Right lobe of liver (tissue), 6 donors: ENCODE measurements at regions not wholly inside any gene's neighbourhood (a gene's known extent, or its start where the extent isn't known, plus 50 kb on each side); places are given as distances from the start of the nearest gene placed in this dataset.
"Not testable (repeated sequence)": the region's sequence is repeated elsewhere in the genome, so short reads cannot be mapped to it uniquely, and the experiment has no call there.

Experiments
- ATAC-seq, 4 donors: fragments of 200-7000 bp; cut with Tn5 transposase; one replicate each; pipeline ENCODE4 v1.9.1; 2020; ENCODE audit warnings: mild to moderate bottlenecking in 4 of 4, moderate library complexity in 4 of 4
- DNase-seq, 3 donors: peaks; one replicate each; pipeline ENCODE4 v3.0.0-alpha.2; 2020
- H3K27ac ChIP-seq, 3 donors: fragments of 200-600 bp; one replicate each; pipeline ENCODE4 v1.8.0; 2022
- H3K27me3 ChIP-seq, 2 donors: fragments of 200-600 bp; one replicate each; pipeline ENCODE4 v1.8.0; 2022
- H3K36me3 ChIP-seq, 4 donors: fragments of 200-600 bp; sonication (generic) in 1 of 4; one replicate each; pipeline versions ENCODE4 v1.5.1 to v1.8.0; 2017 to 2022; ENCODE audit warnings: control low read depth in 1 of 4
- H3K4me1 ChIP-seq, 4 donors: fragments of 200-600 bp; sonication (generic) in 1 of 4; one replicate each; pipeline versions ENCODE4 v1.5.1 to v1.8.0; 2017 to 2022; ENCODE audit warnings: control low read depth in 1 of 4
- H3K4me3 ChIP-seq, 3 donors: fragments of 200-600 bp; one replicate each; pipeline ENCODE4 v1.8.0; 2022
- H3K9me3 ChIP-seq, 4 donors: fragments of 200-600 bp; sonication (generic) in 1 of 4; one replicate each; pipeline versions ENCODE4 v1.5.1 to v1.8.0; 2017 to 2022; ENCODE audit warnings: control low read depth in 1 of 4
- POLR2A ChIP-seq: fragments of 450-650 bp; IDR thresholded peaks from one replicate; pipeline ENCODE4 v1.6.1; 2017; ENCODE audit warnings: antibody characterized with exemption, mild to moderate bottlenecking
- WGBS: methylation state at CpG from one replicate; pipeline ENCODE4 v1.1.6; 2018; ENCODE audit warnings: low coverage, low lambda C conversion rate; ENCODE audit not compliant: insufficient coverage; ENCODE audit errors: missing lambda C conversion rate; 5-methylcytosine and 5-hydroxymethylcytosine counted together
- intact Hi-C, 2 donors: fragments of 100-400 bp; cut with DNase I; formaldehyde crosslinking; loops; one replicate each; pipeline versions ENCODE4 v1.11.2 to v1.14.1; 2022
- TF ChIP-seq, protein P1 (sequence below), 4 donors: fragments of 200-600 bp in 3 of 4; fragments of 450-650 bp in 1 of 4; IDR thresholded peaks; one replicate each; pipeline versions ENCODE4 v1.5.1 to v1.8.0; 2016 to 2022; ENCODE audit warnings: antibody characterized with exemption in 4 of 4, mild to moderate bottlenecking in 2 of 4
- donor health status: DM: no; HTN: yes; CAD: no.
- donor health status: DM: no; HTN: no; CAD: no.
- donor health status: DM: no; HTN: no; CAD: no.
- donor health status: DM: no; HTN: yes; CAD: no.
- donor health status: DM: no; HTN: yes; CAD: no.

- Histone ChIP-seq H3K9me3 (no peaks in the 10 kb centered on the region), H3K27ac (no peak overlapping the region), H3K27me3 (no peaks in the 10 kb centered on the region), H3K36me3 (no peaks in the 10 kb centered on the region), H3K4me3 (no peak overlapping the region), H3K4me1 (no peaks in the 10 kb centered on the region)
- ATAC-seq (no peak), DNase-seq (no peak)
- TF ChIP-seq POLR2A, result no peak
- TF ChIP-seq, protein P1, sequence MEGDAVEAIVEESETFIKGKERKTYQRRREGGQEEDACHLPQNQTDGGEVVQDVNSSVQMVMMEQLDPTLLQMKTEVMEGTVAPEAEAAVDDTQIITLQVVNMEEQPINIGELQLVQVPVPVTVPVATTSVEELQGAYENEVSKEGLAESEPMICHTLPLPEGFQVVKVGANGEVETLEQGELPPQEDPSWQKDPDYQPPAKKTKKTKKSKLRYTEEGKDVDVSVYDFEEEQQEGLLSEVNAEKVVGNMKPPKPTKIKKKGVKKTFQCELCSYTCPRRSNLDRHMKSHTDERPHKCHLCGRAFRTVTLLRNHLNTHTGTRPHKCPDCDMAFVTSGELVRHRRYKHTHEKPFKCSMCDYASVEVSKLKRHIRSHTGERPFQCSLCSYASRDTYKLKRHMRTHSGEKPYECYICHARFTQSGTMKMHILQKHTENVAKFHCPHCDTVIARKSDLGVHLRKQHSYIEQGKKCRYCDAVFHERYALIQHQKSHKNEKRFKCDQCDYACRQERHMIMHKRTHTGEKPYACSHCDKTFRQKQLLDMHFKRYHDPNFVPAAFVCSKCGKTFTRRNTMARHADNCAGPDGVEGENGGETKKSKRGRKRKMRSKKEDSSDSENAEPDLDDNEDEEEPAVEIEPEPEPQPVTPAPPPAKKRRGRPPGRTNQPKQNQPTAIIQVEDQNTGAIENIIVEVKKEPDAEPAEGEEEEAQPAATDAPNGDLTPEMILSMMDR (IDR thresholded peaks at IDR 0.05), result no peak
- intact Hi-C loops, result no loop called here
- 55% methylated on average over 3 of the region's 3 CpGs for WGBS
Observed at GRCh38 chr11:41789376-41789775, 329.9 kb upstream of the LRRC4C start.

DNA sequence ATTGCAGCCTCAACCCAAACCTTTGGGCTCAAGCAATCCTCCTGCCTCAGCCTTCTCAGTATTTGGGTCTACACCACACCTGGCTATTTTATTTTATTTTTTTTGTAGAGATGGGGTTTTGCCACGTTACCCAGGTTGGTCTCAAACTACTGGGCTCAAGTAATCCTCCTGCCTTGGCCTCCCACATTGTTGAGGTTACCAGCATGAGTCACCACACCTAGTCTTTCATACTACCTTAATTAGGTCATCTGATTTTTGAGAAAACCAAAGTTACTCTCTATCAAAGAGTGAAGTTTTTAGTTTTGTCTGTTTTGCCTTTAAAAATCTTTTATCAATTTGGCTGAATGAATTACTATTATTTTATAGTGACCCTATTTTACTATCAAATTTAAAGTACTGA lies 335.6 kb upstream of the LRRC4C start:
- 7% methylated on average over 1 of the region's 1 CpG for WGBS
- Histone ChIP-seq H3K27me3 (no peaks in the 10 kb centered on the region), H3K4me3 (no peak overlapping the region), H3K27ac (no peak overlapping the region), H3K36me3 (no peaks in the 10 kb centered on the region), H3K9me3 (no peaks in the 10 kb centered on the region), H3K4me1 (no peaks in the 10 kb centered on the region)
- no peak for ATAC-seq
- DNase-seq, result no peak
- TF ChIP-seq, protein P1 (IDR thresholded peaks at IDR 0.05), result no peak
- no peak for TF ChIP-seq POLR2A
- intact Hi-C loops, result no loop called here

- H3K36me3 ChIP-seq, result no peaks in the 10 kb centered on the region
- intact Hi-C loops, result no loop called here
- no peak for DNase-seq
- H3K27ac ChIP-seq, result no peak overlapping the region
- no peaks in the 10 kb centered on the region for H3K4me1 ChIP-seq
- H3K4me3 ChIP-seq, result no peak overlapping the region
- no peak for TF ChIP-seq POLR2A
- TF ChIP-seq, protein P1 (IDR thresholded peaks at IDR 0.05), result no peak
- ATAC-seq, result no peak
- no peaks in the 10 kb centered on the region for H3K9me3 ChIP-seq
- no peaks in the 10 kb centered on the region for H3K27me3 ChIP-seq
Observed at GRCh38 chr11:41799754-41800153, 340.3 kb upstream of the LRRC4C start.

DNA sequence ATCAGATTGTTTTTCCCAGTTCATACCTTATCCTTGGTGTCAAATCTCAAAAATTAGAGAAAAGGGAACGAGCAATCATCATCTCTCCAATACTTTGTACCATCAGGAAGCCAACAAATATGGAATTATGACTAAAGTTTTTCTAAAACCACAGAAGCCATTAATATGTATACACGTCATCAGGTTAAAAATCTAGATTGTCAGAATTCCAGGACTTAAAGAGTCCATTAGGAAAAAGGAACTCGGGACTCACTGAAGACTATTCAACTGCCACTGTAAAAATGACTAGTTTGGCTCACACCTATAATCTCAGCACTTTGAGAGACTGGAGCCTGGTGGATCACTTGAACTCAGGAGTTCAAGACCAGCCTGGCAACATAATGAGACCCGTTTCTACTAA lies 344.4 kb upstream of the LRRC4C start:
- intact Hi-C loops, result no loop called here
- DNase-seq (no peak), ATAC-seq (no peak)
- Histone ChIP-seq H3K9me3 (no peaks in the 10 kb centered on the region), H3K4me3 (no peak overlapping the region), H3K27ac (no peak overlapping the region), H3K36me3 (no peaks in the 10 kb centered on the region), H3K27me3 (no peaks in the 10 kb centered on the region), H3K4me1 (no peaks in the 10 kb centered on the region)
- no peak for TF ChIP-seq POLR2A
- TF ChIP-seq, protein P1 (IDR thresholded peaks at IDR 0.05), result no peak
- WGBS, result 35% methylated on average over 4 of the region's 4 CpGs

- ATAC-seq (no peak), DNase-seq (no peak)
- Histone ChIP-seq H3K27me3 (no peaks in the 10 kb centered on the region), H3K36me3 (no peaks in the 10 kb centered on the region), H3K4me1 (no peaks in the 10 kb centered on the region), H3K4me3 (no peak overlapping the region), H3K27ac (no peak overlapping the region), H3K9me3 (no peaks in the 10 kb centered on the region)
- TF ChIP-seq POLR2A, result no peak
- TF ChIP-seq, protein P1 (IDR thresholded peaks at IDR 0.05), result no peak
- intact Hi-C loops, result no loop called here
Observed at GRCh38 chr11:41816396-41816795, 356.9 kb upstream of the LRRC4C start.

DNA sequence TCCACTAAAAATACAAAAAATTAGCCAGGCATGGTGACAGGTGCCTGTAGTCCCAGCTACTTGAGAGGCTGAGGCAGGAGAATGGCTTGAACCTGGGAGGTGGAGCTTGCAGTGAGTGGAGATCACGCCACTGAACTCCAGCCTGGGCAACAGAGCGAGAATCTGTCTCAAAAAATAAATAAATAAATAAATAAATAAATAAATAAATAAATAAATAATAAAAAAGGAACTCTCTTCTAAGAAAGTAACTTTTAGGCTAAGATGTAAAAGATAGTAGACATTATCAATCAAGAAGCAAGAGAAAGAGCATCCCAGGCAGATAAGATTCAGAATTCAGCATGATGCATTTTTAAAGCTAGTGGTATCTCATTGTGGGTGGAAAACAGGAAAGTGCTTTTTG lies 364.8 kb upstream of the LRRC4C start:
- ATAC-seq, H3K4me3 ChIP-seq, DNase-seq, H3K4me1 ChIP-seq, H3K36me3 ChIP-seq, H3K9me3 ChIP-seq, H3K27me3 ChIP-seq, intact Hi-C loops, H3K27ac ChIP-seq: not testable (repeated sequence)
- 50% methylated on average over 2 of the region's 2 CpGs for WGBS
